ENCODE measurements at regions not wholly inside any gene's neighbourhood (a gene's known extent, or its start where the extent isn't known, plus 50 kb on each side); places are given as distances from the start of the nearest gene placed in this dataset.

DNA sequence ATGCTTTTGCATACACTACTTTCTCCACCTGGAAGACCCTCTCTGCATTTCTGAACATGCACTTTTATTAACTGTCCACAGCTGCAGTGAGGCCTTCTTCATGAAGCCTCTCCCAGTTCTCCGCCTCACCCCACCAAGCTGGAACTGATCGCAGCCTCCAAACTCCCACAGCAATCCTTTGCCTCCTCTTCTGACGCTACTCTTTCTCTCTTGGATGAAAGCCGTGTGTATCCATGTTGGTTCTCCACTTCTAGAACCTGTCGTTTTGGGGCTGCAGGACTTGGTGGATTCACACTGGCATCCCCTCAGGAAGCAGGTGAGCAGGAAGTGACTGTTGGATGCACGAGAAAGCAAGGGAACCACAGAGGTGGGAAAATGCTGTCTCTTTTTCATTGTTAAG is 288.6 kb downstream of the MYCN start:
- TF ChIP-seq CTCF (IDR thresholded peaks at IDR 0.05), result no peak
- TF ChIP-seq POLR2A (IDR thresholded peaks at IDR 0.05), result no peak
- TF ChIP-seq POLR2AphosphoS5 (IDR thresholded peaks at IDR 0.05), result no peak
- TF ChIP-seq EP300 (IDR thresholded peaks at IDR 0.05), result no peak

All from sigmoid colon (tissue), 4 donors.